ENCODE measurements at regions not wholly inside any gene's neighbourhood (a gene's known extent, or its start where the extent isn't known, plus 50 kb on each side); places are given as distances from the start of the nearest gene placed in this dataset.

GRCh38 chr15:35944945-35945585 lies 399.1 kb upstream of the DPH6 start:
- no peak for DNase-seq
- Histone ChIP-seq H3K36me3 (no peaks in the 10 kb centered on the region), H3K4me1 (no peaks in the 10 kb centered on the region), H3K27ac (no peak overlapping the region), H3K9me3 (no peaks in the 10 kb centered on the region), H3K4me3 (no peak overlapping the region), H3K27me3 (no peaks in the 10 kb centered on the region)
- WGBS, 2 donors, result 73 to 78% methylated on average over 8 of the region's 8 CpGs
- intact Hi-C loops (cut with DNase I), result no loop called here
- TF ChIP-seq POLR2A (IDR thresholded peaks at IDR 0.05) (no peak), EP300 (IDR thresholded peaks at IDR 0.05) (no peak), POLR2AphosphoS5 (IDR thresholded peaks at IDR 0.05) (no peak), CTCF (IDR thresholded peaks at IDR 0.05) (no peak)

- no peaks in the 10 kb centered on the region for H3K27me3 ChIP-seq
- H3K27ac ChIP-seq, result no peak overlapping the region
- 37 to 79% methylated on average over 3 of the region's 3 CpGs for WGBS, 2 donors
- DNase-seq, result no peak
- no peaks in the 10 kb centered on the region for H3K4me1 ChIP-seq
- TF ChIP-seq EP300 (IDR thresholded peaks at IDR 0.05) (no peak), POLR2A (IDR thresholded peaks at IDR 0.05) (no peak), POLR2AphosphoS5 (IDR thresholded peaks at IDR 0.05) (no peak)
- H3K4me3 ChIP-seq, result no peak overlapping the region
- no peaks in the 10 kb centered on the region for H3K36me3 ChIP-seq
- intact Hi-C loops (cut with DNase I), result no loop called here
- no peaks in the 10 kb centered on the region for H3K9me3 ChIP-seq
Observed at GRCh38 chr15:35953424-35953823, 407.5 kb upstream of the DPH6 start.

- H3K36me3 ChIP-seq, result no peaks in the 10 kb centered on the region
- no peaks in the 10 kb centered on the region for H3K9me3 ChIP-seq
- H3K27ac ChIP-seq, result no peak overlapping the region
- WGBS, 2 donors, result 56% methylated on average over 3 of the region's 3 CpGs
- intact Hi-C loops (cut with DNase I), result no loop called here
- DNase-seq, result no peak
- H3K27me3 ChIP-seq, result no peaks in the 10 kb centered on the region
- H3K4me3 ChIP-seq, result no peak overlapping the region
- TF ChIP-seq EP300 (IDR thresholded peaks at IDR 0.05) (no peak), CTCF (IDR thresholded peaks at IDR 0.05) (no peak), POLR2AphosphoS5 (IDR thresholded peaks at IDR 0.05) (no peak), POLR2A (IDR thresholded peaks at IDR 0.05) (no peak)
- H3K4me1 ChIP-seq, result no peaks in the 10 kb centered on the region
Observed at GRCh38 chr15:35956056-35956455, 410.1 kb upstream of the DPH6 start.

- no peaks in the 10 kb centered on the region for H3K4me1 ChIP-seq
- WGBS, 2 donors, result 57 to 75% methylated on average over 2 of the region's 2 CpGs
- H3K4me3 ChIP-seq, result no peak overlapping the region
- no peak overlapping the region for H3K27ac ChIP-seq
- H3K36me3 ChIP-seq, result no peaks in the 10 kb centered on the region
- DNase-seq, result no peak
- intact Hi-C loops (cut with DNase I), result no loop called here
- TF ChIP-seq CTCF (IDR thresholded peaks at IDR 0.05), result no peak
- no peak for TF ChIP-seq POLR2AphosphoS5 (IDR thresholded peaks at IDR 0.05)
- no peak for TF ChIP-seq EP300 (IDR thresholded peaks at IDR 0.05)
- no peak for TF ChIP-seq POLR2A (IDR thresholded peaks at IDR 0.05)
- no peaks in the 10 kb centered on the region for H3K27me3 ChIP-seq
- H3K9me3 ChIP-seq, result no peaks in the 10 kb centered on the region
Observed at GRCh38 chr15:35958021-35958420, 412.1 kb upstream of the DPH6 start.

- no peaks in the 10 kb centered on the region for H3K36me3 ChIP-seq
- TF ChIP-seq POLR2AphosphoS5 (IDR thresholded peaks at IDR 0.05), result no peak
- TF ChIP-seq EP300 (IDR thresholded peaks at IDR 0.05), result no peak
- TF ChIP-seq CTCF (IDR thresholded peaks at IDR 0.05), result no peak
- no peak for TF ChIP-seq POLR2A (IDR thresholded peaks at IDR 0.05)
- H3K4me1 ChIP-seq, result no peaks in the 10 kb centered on the region
- H3K9me3 ChIP-seq, result no peaks in the 10 kb centered on the region
- 39 to 41% methylated on average over 2 of the region's 2 CpGs for WGBS, 2 donors
- DNase-seq, result no peak
- intact Hi-C loops (cut with DNase I), result no loop called here
- H3K27ac ChIP-seq, result no peak overlapping the region
- H3K27me3 ChIP-seq, result no peaks in the 10 kb centered on the region
- no peak overlapping the region for H3K4me3 ChIP-seq
Observed at GRCh38 chr15:35958975-35959374, 413.0 kb upstream of the DPH6 start.
